ENCODE measurements at regions not wholly inside any gene's neighbourhood (a gene's known extent, or its start where the extent isn't known, plus 50 kb on each side); places are given as distances from the start of the nearest gene placed in this dataset.

GRCh38 chr14:44804391-44804790 lies 157.4 kb downstream of the KLHL28 start:
- no peaks in the 10 kb centered on the region for H3K4me1 ChIP-seq (ENCODE audit: control insufficient read depth, extremely low read depth, insufficient read depth, low read length)
- no peak overlapping the region for H3K27ac ChIP-seq (ENCODE audit: insufficient read depth, low read length)
- no peak overlapping the region for H3K4me3 ChIP-seq (replicated peaks in 1 of 4; ENCODE audit: control extremely low read depth in 1 of 4, insufficient read depth in 1 of 4, low read depth in 3 of 4, low read length in 4 of 4)
- DNase-seq (ENCODE audit: low read depth in 2 of 2) = no peak
- no peak overlapping the region for H3K4me2 ChIP-seq (ENCODE audit: extremely low read depth, insufficient read depth, low read length)
- no peaks in the 10 kb centered on the region for H4K20me1 ChIP-seq (ENCODE audit: control insufficient read depth, extremely low read depth, insufficient read depth, low read length)
- H2AFZ ChIP-seq (ENCODE audit: low read length) = no peak overlapping the region
- no peak overlapping the region for H3K9ac ChIP-seq (ENCODE audit: insufficient read depth, low read length)
- H3K36me3 ChIP-seq (ENCODE audit: control insufficient read depth, insufficient read depth, low read length) = no peaks in the 10 kb centered on the region
- no peaks in the 10 kb centered on the region for H3K27me3 ChIP-seq (ENCODE audit: control insufficient read depth, insufficient read depth, low read length)
- no peaks in the 10 kb centered on the region for H3K9me3 ChIP-seq (ENCODE audit: control insufficient read depth, insufficient read depth, low read depth, low read length)
- no peak for TF ChIP-seq CTCF (conservative IDR thresholded peaks at IDR 0.05 in 1 of 2, IDR thresholded peaks at IDR 0.05 in 1 of 2; ENCODE audit: low read depth in 1 of 2, low read length in 2 of 2)
- TF ChIP-seq EZH2 (IDR thresholded peaks at IDR 0.05; ENCODE audit: low read length, missing control alignments) = no peak
- H3K79me2 ChIP-seq (ENCODE audit: control insufficient read depth, insufficient read depth, low read length) = no peaks in the 10 kb centered on the region

- Histone ChIP-seq H4K20me1 (ENCODE audit: control insufficient read depth, extremely low read depth, insufficient read depth, low read length) (no peaks in the 10 kb centered on the region), H3K79me2 (ENCODE audit: control insufficient read depth, insufficient read depth, low read length) (no peaks in the 10 kb centered on the region), H3K36me3 (ENCODE audit: control insufficient read depth, insufficient read depth, low read length) (no peaks in the 10 kb centered on the region), H3K4me2 (ENCODE audit: extremely low read depth, insufficient read depth, low read length) (no peak overlapping the region), H3K4me3 (replicated peaks in 1 of 4; ENCODE audit: control extremely low read depth in 1 of 4, insufficient read depth in 1 of 4, low read depth in 3 of 4, low read length in 4 of 4) (no peak overlapping the region), H3K9ac (ENCODE audit: insufficient read depth, low read length) (no peak overlapping the region), H3K9me3 (ENCODE audit: control insufficient read depth, insufficient read depth, low read depth, low read length) (no peaks in the 10 kb centered on the region), H3K27me3 (ENCODE audit: control insufficient read depth, insufficient read depth, low read length) (no peaks in the 10 kb centered on the region), H3K27ac (ENCODE audit: insufficient read depth, low read length) (no peak overlapping the region), H2AFZ (ENCODE audit: low read length) (no peak overlapping the region), H3K4me1 (ENCODE audit: control insufficient read depth, extremely low read depth, insufficient read depth, low read length) (no peaks in the 10 kb centered on the region)
- DNase-seq (ENCODE audit: low read depth in 2 of 2) = peak; percentile 56 to 71
- TF ChIP-seq CTCF (conservative IDR thresholded peaks at IDR 0.05 in 1 of 2, IDR thresholded peaks at IDR 0.05 in 1 of 2; ENCODE audit: low read depth in 1 of 2, low read length in 2 of 2) = peak; percentile 55 to 67
- no peak for TF ChIP-seq EZH2 (IDR thresholded peaks at IDR 0.05; ENCODE audit: low read length, missing control alignments)
These were observed 158.4 kb downstream of the KLHL28 start for GRCh38 chr14:44803239-44803905.

- H3K4me3 ChIP-seq (replicated peaks in 1 of 4; ENCODE audit: control extremely low read depth in 1 of 4, insufficient read depth in 1 of 4, low read depth in 3 of 4, low read length in 4 of 4) = no peak overlapping the region
- no peaks in the 10 kb centered on the region for H3K4me1 ChIP-seq (ENCODE audit: control insufficient read depth, extremely low read depth, insufficient read depth, low read length)
These were observed 163.1 kb downstream of the KLHL28 start for GRCh38 chr14:44798386-44799242.

More at GRCh38 chr14:44798386-44799242, 163.1 kb downstream of the KLHL28 start:
- no peak overlapping the region for H2AFZ ChIP-seq (ENCODE audit: low read length)
- H3K4me2 ChIP-seq (ENCODE audit: extremely low read depth, insufficient read depth, low read length) = no peak overlapping the region
- no peaks in the 10 kb centered on the region for H3K79me2 ChIP-seq (ENCODE audit: control insufficient read depth, insufficient read depth, low read length)
- no peaks in the 10 kb centered on the region for H4K20me1 ChIP-seq (ENCODE audit: control insufficient read depth, extremely low read depth, insufficient read depth, low read length)
- no peaks in the 10 kb centered on the region for H3K9me3 ChIP-seq (ENCODE audit: control insufficient read depth, insufficient read depth, low read depth, low read length)
- DNase-seq (ENCODE audit: low read depth in 2 of 2) = no peak
- TF ChIP-seq EZH2 (IDR thresholded peaks at IDR 0.05; ENCODE audit: low read length, missing control alignments) (no peak), CTCF (conservative IDR thresholded peaks at IDR 0.05 in 1 of 2, IDR thresholded peaks at IDR 0.05 in 1 of 2; ENCODE audit: low read depth in 1 of 2, low read length in 2 of 2) (no peak)
- no peak overlapping the region for H3K27ac ChIP-seq (ENCODE audit: insufficient read depth, low read length)
- H3K36me3 ChIP-seq (ENCODE audit: control insufficient read depth, insufficient read depth, low read length) = no peaks in the 10 kb centered on the region
- no peak overlapping the region for H3K9ac ChIP-seq (ENCODE audit: insufficient read depth, low read length)
- H3K27me3 ChIP-seq (ENCODE audit: control insufficient read depth, insufficient read depth, low read length) = no peaks in the 10 kb centered on the region

Measured in fibroblast of lung (primary cell).